ENCODE measurements at regions not wholly inside any gene's neighbourhood (a gene's known extent, or its start where the extent isn't known, plus 50 kb on each side); places are given as distances from the start of the nearest gene placed in this dataset.

- Histone ChIP-seq H3K36me3 (ENCODE audit: control insufficient read depth, insufficient read depth, low read length) (no peaks in the 10 kb centered on the region), H3K27ac (ENCODE audit: low read depth, low read length) (no peak overlapping the region), H3K9me3 (ENCODE audit: control insufficient read depth, low read length) (no peaks in the 10 kb centered on the region), H3K4me3 (ENCODE audit: low read length) (no peak overlapping the region), H3K9ac (ENCODE audit: extremely low read depth, low read length, poor library complexity, severe bottlenecking) (no peak overlapping the region), H3K27me3 (ENCODE audit: control insufficient read depth, insufficient read depth, low read length, poor library complexity, severe bottlenecking) (no peaks in the 10 kb centered on the region), H3K4me1 (ENCODE audit: control insufficient read depth, insufficient read depth, low read length) (peaks cover 6% of the 10 kb centered on the region)
- 95 to 100% methylated on average over 2 to 3 of the region's 3 CpGs for WGBS, 2 experiments (ENCODE audit: insufficient coverage in 1 of 2, insufficient read length in 1 of 2)
- Mint-ChIP-seq H3K27me3 (ENCODE audit: insufficient read depth) (no peaks in the 10 kb centered on the region), H3K36me3 (ENCODE audit: low read depth) (no peaks in the 10 kb centered on the region), H3K4me1 (peaks cover 37% of the 10 kb centered on the region), H3K27ac (no peak overlapping the region), H3K9me3 (no peaks in the 10 kb centered on the region), H3K4me3 (no peak overlapping the region)
- TF ChIP-seq CTCF (conservative IDR thresholded peaks at IDR 0.05) = no peak
- DNase-seq = no peak
Measured at GRCh38 chr4:140246216-140246615, 92.2 kb upstream of the MAML3 start.

GRCh38 chr4:140244328-140244727, 90.3 kb upstream of the MAML3 start:
- TF ChIP-seq CTCF (conservative IDR thresholded peaks at IDR 0.05) = no peak
- no peak for DNase-seq
- no peak overlapping the region for H3K4me3 Mint-ChIP-seq
- 98 to 100% methylated on average over 1 of the region's 1 CpG for WGBS, 2 experiments (ENCODE audit: insufficient coverage in 1 of 2, insufficient read length in 1 of 2)
- H3K27me3 ChIP-seq (ENCODE audit: control insufficient read depth, insufficient read depth, low read length, poor library complexity, severe bottlenecking) = no peaks in the 10 kb centered on the region
- H3K9ac ChIP-seq (ENCODE audit: extremely low read depth, low read length, poor library complexity, severe bottlenecking) = no peak overlapping the region
- H3K36me3 Mint-ChIP-seq (ENCODE audit: low read depth) = no peaks in the 10 kb centered on the region
- H3K27me3 Mint-ChIP-seq (ENCODE audit: insufficient read depth) = no peaks in the 10 kb centered on the region
- H3K4me1 Mint-ChIP-seq = peaks cover 33% of the 10 kb centered on the region
- no peaks in the 10 kb centered on the region for H3K9me3 ChIP-seq (ENCODE audit: control insufficient read depth, low read length)
- no peak overlapping the region for H3K27ac ChIP-seq (ENCODE audit: low read depth, low read length)
- no peaks in the 10 kb centered on the region for H3K9me3 Mint-ChIP-seq
- no peaks in the 10 kb centered on the region for H3K36me3 ChIP-seq (ENCODE audit: control insufficient read depth, insufficient read depth, low read length)
- H3K4me1 ChIP-seq (ENCODE audit: control insufficient read depth, insufficient read depth, low read length) = peaks cover 3% of the 10 kb centered on the region
- H3K4me3 ChIP-seq (ENCODE audit: low read length) = no peak overlapping the region
- no peak overlapping the region for H3K27ac Mint-ChIP-seq

GRCh38 chr4:140243278-140243753, 89.3 kb upstream of the MAML3 start:
- Mint-ChIP-seq H3K27me3 (ENCODE audit: insufficient read depth) (no peaks in the 10 kb centered on the region), H3K27ac (no peak overlapping the region), H3K4me3 (no peak overlapping the region), H3K36me3 (ENCODE audit: low read depth) (no peaks in the 10 kb centered on the region), H3K9me3 (no peaks in the 10 kb centered on the region), H3K4me1 (peaks cover 33% of the 10 kb centered on the region)
- no peak for DNase-seq
- 51 to 65% methylated on average over 3 to 7 of the region's 7 CpGs for WGBS, 2 experiments (ENCODE audit: insufficient coverage in 1 of 2, insufficient read length in 1 of 2)
- H3K9me3 ChIP-seq (ENCODE audit: control insufficient read depth, low read length) = no peaks in the 10 kb centered on the region
- TF ChIP-seq CTCF (conservative IDR thresholded peaks at IDR 0.05) = no peak
- H3K4me3 ChIP-seq (ENCODE audit: low read length) = no peak overlapping the region
- H3K27ac ChIP-seq (ENCODE audit: low read depth, low read length) = no peak overlapping the region
- no peaks in the 10 kb centered on the region for H3K36me3 ChIP-seq (ENCODE audit: control insufficient read depth, insufficient read depth, low read length)
- peaks cover 10% of the 10 kb centered on the region for H3K4me1 ChIP-seq (ENCODE audit: control insufficient read depth, insufficient read depth, low read length)
- no peak overlapping the region for H3K9ac ChIP-seq (ENCODE audit: extremely low read depth, low read length, poor library complexity, severe bottlenecking)
- no peaks in the 10 kb centered on the region for H3K27me3 ChIP-seq (ENCODE audit: control insufficient read depth, insufficient read depth, low read length, poor library complexity, severe bottlenecking)
